Ovary (tissue), 3 donors: ENCODE measurements at regions not wholly inside any gene's neighbourhood (a gene's known extent, or its start where the extent isn't known, plus 50 kb on each side); places are given as distances from the start of the nearest gene placed in this dataset.

ENCODE experiments used
- EP300 ChIP-seq: sonication (generic); formaldehyde crosslinking; IDR thresholded peaks from one replicate; pipeline ENCODE4 v1.6.1; 2017; ENCODE audit warnings: antibody characterized with exemption
- POLR2A ChIP-seq: fragments of 450-650 bp; IDR thresholded peaks from one replicate; pipeline ENCODE4 v1.6.1; 2017; ENCODE audit warnings: antibody characterized with exemption, mild to moderate bottlenecking, moderate library complexity
- TF ChIP-seq, protein P1 (sequence below), 3 donors: fragments of 450-650 bp in 2 of 3; fragments of 200-600 bp in 1 of 3; IDR thresholded peaks; one replicate each; pipeline versions ENCODE4 v1.5.1 to v1.8.0; 2016 to 2022; ENCODE audit warnings: antibody characterized with exemption in 3 of 3, mild to moderate bottlenecking in 1 of 3
- donor health status: DM: no; HTN: no; CAD: no.

DNA sequence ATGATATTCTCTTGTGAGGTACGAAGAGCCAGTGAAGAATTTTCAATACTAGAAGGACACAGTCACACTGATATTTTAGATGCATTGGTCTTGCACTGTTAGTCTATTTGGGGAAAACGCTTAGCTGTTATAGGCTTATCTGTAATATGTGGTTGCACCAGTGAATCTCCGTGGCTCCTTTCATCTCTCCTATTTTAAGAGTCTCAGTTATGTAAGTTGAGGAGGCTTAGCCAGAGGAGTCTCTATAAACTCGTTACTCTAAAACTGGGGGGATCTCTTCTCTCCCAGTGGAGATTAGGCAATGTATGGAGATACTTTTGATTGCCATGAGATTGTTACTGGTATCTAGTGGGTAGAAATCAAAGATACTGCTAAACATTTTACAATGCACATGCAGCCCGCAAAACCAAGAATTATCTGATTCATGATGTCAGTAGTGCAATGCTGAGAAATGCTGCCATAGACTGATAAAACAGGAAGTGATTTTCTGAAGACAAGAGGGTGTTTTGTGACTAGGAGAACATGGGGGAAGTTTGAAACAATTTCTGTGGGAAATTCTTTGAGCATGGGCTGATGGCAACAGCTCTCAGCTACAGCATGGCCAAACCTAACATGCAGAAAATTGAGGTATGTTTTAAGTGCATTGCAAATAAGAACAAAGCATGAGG, 339.1 kb downstream of the SOX11 start:
- TF ChIP-seq, protein P1, sequence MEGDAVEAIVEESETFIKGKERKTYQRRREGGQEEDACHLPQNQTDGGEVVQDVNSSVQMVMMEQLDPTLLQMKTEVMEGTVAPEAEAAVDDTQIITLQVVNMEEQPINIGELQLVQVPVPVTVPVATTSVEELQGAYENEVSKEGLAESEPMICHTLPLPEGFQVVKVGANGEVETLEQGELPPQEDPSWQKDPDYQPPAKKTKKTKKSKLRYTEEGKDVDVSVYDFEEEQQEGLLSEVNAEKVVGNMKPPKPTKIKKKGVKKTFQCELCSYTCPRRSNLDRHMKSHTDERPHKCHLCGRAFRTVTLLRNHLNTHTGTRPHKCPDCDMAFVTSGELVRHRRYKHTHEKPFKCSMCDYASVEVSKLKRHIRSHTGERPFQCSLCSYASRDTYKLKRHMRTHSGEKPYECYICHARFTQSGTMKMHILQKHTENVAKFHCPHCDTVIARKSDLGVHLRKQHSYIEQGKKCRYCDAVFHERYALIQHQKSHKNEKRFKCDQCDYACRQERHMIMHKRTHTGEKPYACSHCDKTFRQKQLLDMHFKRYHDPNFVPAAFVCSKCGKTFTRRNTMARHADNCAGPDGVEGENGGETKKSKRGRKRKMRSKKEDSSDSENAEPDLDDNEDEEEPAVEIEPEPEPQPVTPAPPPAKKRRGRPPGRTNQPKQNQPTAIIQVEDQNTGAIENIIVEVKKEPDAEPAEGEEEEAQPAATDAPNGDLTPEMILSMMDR (IDR thresholded peaks at IDR 0.05), result no peak
- TF ChIP-seq EP300 (no peak), POLR2A (no peak)
